Adipocyte (in vitro differentiated cells): ENCODE measurements at regions not wholly inside any gene's neighbourhood (a gene's known extent, or its start where the extent isn't known, plus 50 kb on each side); places are given as distances from the start of the nearest gene placed in this dataset.

Experiments used
- DNase-seq: peaks from one replicate; pipeline ENCODE4 v3.0.0-alpha.2; 2015; ENCODE audit warnings: low read depth
- H3K27me3 ChIP-seq: replicated peaks from 2 replicates; pipeline ENCODE4 v1.7.0; 2013; ENCODE audit warnings: mild to moderate bottlenecking, low read length, moderate library complexity; ENCODE audit not compliant: control insufficient read depth, insufficient read depth
- H3K36me3 ChIP-seq: 2 replicates; pipeline ENCODE4 v1.7.0; 2013; ENCODE audit warnings: low read length, mild to moderate bottlenecking, moderate library complexity; ENCODE audit not compliant: control insufficient read depth, insufficient read depth, severe bottlenecking
- H3K4me1 ChIP-seq: 2 replicates; pipeline ENCODE4 v1.7.0; 2013; ENCODE audit warnings: mild to moderate bottlenecking, low read length, moderate library complexity; ENCODE audit not compliant: control insufficient read depth, insufficient read depth
- H3K4me3 ChIP-seq: 2 replicates; pipeline ENCODE4 v1.7.0; 2013; ENCODE audit warnings: mild to moderate bottlenecking, low read length, moderate library complexity
- H3K9ac ChIP-seq: 2 replicates; pipeline ENCODE4 v1.7.0; 2013; ENCODE audit warnings: mild to moderate bottlenecking, low read length, moderate library complexity
- H3K9me3 ChIP-seq: 2 replicates; pipeline ENCODE4 v1.7.0; 2013; ENCODE audit warnings: mild to moderate bottlenecking, low read length, moderate library complexity; ENCODE audit not compliant: control insufficient read depth

DNA sequence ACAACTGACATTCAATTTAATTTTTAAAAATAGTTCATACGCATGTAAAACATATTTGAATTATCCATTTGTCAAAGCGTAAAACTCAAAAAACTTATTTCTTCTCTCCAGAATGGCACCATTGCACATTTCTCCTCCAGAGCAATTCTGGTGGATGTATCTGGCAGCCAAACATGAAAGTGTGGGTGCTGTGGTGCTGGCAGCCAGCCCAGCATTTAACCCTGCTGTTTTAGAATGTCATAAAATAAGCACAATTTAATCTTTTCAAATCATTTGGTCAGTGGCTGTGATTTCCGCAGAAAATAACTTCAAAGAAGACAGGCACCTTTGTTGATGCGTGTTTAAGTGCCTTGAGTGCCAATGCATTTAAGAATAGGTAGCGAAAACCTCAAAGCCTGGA lies 302.7 kb upstream of the MEOX2 start:
- H3K4me1 ChIP-seq = no peaks in the 10 kb centered on the region
- no peaks in the 10 kb centered on the region for H3K27me3 ChIP-seq
- H3K9ac ChIP-seq = no peak overlapping the region
- no peak overlapping the region for H3K4me3 ChIP-seq
- no peaks in the 10 kb centered on the region for H3K36me3 ChIP-seq
- H3K9me3 ChIP-seq = peaks cover 2% of the 10 kb centered on the region
- no peak for DNase-seq

DNA sequence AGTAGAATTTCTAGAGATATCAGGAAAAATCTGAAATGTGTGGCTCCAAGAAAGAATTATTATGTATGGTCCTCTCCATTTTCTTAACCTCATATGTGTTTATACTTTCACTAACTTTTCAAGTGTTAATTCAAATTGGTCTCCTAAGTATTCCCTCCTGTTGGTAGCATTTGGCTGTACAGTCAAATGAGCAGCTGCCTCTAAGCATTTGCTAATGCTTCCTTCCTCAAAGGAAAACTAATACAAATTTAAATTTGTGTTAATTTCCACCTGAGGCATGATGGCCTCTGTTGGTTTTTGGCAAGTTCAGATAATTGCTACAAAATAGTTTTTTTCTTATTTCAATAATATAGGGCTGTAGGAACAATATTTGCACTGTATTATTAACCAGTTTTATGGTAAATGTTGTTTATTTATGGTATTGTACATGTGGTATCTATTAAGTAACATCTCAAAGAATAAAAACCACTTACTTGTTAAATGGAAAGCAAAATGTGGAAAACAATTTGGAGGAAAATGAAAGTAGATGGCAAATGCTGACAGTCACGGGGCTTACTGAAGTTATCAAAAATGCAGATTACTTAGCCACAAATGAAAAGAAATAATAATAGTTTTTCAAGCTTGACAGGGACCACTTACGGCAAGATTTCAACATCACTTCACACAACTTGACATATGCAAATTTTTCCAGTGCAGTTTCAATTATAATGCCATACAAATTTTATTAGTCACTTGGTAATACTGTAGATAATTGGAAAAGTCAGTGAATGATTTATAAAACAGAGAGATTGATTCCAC lies 299.3 kb upstream of the MEOX2 start:
- no peak for DNase-seq
- no peak overlapping the region for H3K9ac ChIP-seq
- no peaks in the 10 kb centered on the region for H3K9me3 ChIP-seq
- no peaks in the 10 kb centered on the region for H3K36me3 ChIP-seq
- no peaks in the 10 kb centered on the region for H3K4me1 ChIP-seq
- peak overlapping the region; percentile 57 for H3K4me3 ChIP-seq
- no peaks in the 10 kb centered on the region for H3K27me3 ChIP-seq

DNA sequence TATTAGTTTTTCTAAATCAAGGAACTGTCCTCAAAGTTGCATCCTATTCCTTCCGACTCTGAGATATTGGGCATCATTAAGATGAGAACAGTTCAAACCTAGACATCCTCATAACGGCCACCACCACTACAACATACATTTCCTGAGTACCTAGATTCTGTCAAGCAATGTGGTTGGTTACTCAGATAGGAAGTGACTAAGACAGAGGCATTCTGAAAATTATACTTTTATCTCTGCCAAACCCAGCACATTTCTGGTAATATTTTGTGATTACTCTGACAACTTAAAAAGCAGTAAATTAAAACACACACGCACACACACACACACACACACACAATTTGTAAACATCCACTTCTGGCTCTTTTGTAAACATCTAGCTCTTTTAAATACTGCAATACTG lies 291.2 kb upstream of the MEOX2 start:
- no peak overlapping the region for H3K4me3 ChIP-seq
- no peak overlapping the region for H3K9ac ChIP-seq
- no peaks in the 10 kb centered on the region for H3K9me3 ChIP-seq
- H3K4me1 ChIP-seq = peaks cover 5% of the 10 kb centered on the region
- no peaks in the 10 kb centered on the region for H3K27me3 ChIP-seq
- H3K36me3 ChIP-seq = no peaks in the 10 kb centered on the region
- DNase-seq = peak; percentile 3

DNA sequence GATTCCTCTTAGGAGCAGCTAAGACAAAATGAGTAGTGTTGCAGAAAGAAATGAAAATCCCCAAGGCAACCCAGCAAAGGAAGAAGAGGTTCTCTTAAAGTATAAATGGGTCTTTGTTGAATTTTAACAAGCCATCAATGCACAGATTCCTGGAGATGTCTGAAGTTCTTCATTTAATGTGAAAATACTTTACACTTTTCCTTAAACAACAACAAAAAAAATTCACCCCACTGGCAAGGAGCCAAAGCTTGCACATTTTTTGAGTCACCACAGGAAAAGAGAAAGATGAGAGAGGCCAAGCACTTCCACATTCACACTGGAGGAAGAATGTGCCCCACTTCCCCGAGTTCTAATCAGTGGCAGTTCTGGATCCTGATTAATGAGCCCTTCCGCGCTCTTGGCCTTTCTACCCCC lies 286.4 kb upstream of the MEOX2 start:
- Histone ChIP-seq H3K9me3 (no peaks in the 10 kb centered on the region), H3K9ac (no peak overlapping the region), H3K27me3 (no peaks in the 10 kb centered on the region), H3K4me3 (no peak overlapping the region), H3K4me1 (peaks cover 7% of the 10 kb centered on the region), H3K36me3 (no peaks in the 10 kb centered on the region)
- peak; percentile 19 for DNase-seq

DNA sequence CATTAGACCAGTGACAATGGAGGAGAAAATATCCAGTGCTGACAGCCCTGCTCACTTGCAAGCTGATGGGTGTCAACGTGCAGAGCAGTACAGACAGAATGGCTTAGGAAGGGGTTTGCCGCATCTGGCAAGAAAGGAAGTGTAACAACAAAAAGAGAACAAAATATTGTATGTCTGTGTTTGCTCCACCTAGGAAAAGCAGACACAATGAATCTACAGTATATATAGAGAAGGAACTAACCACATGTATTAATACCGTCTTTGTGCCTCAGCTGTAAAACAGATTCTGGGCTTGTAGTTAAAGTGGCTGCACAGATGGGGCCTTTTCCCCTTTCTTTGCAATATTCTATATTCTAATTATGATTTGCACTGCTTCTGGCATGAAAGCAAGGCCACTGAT lies 281.1 kb upstream of the MEOX2 start:
- DNase-seq = no peak
- Histone ChIP-seq H3K4me3 (no peak overlapping the region), H3K4me1 (peaks cover under 1% of the 10 kb centered on the region), H3K36me3 (no peaks in the 10 kb centered on the region), H3K27me3 (no peaks in the 10 kb centered on the region), H3K9ac (no peak overlapping the region), H3K9me3 (no peaks in the 10 kb centered on the region)

DNA sequence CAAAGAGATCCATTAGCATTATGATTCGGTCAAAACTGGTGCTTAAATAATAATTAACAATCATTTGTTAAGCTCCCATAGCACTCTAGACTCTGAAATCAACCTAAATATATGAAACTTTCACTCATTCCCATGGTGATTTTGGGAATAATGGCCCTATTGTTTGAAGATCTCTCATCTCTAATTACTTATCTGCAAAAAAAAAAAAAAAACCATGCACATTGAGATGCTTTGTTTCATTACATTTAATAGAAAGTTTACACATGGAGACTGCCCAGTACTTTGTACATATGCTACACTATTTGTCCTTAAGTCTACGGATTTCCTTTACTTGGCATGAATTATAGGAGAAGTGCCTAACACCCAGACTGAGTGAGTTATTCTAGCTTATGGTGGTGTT lies 280.6 kb upstream of the MEOX2 start:
- H3K27me3 ChIP-seq = no peaks in the 10 kb centered on the region
- H3K9me3 ChIP-seq = no peaks in the 10 kb centered on the region
- no peak overlapping the region for H3K4me3 ChIP-seq
- no peak overlapping the region for H3K9ac ChIP-seq
- no peaks in the 10 kb centered on the region for H3K4me1 ChIP-seq
- no peak for DNase-seq
- no peaks in the 10 kb centered on the region for H3K36me3 ChIP-seq

DNA sequence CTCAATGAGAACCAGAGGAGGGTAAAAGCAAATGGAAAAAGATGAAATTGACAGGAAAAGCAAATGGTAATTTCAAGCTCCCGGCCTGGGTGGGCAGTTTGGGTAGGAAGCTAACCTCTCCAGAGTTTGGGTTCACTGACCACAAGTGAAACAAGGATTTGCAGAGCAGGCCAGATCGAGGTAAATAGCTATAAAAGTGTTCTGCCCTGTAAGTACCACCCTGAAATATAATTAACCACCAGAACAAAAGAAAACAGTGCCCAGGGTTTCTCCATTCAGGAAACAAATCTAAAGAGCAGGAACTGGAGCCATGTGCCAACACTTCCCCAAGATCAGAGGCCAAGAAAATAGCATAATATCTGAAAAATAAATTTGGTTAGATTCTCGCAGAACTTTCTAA lies 276.7 kb upstream of the MEOX2 start:
- no peaks in the 10 kb centered on the region for H3K36me3 ChIP-seq
- H3K4me3 ChIP-seq = no peak overlapping the region
- H3K9me3 ChIP-seq = no peaks in the 10 kb centered on the region
- no peaks in the 10 kb centered on the region for H3K4me1 ChIP-seq
- no peak overlapping the region for H3K9ac ChIP-seq
- no peak for DNase-seq
- H3K27me3 ChIP-seq = no peaks in the 10 kb centered on the region

DNA sequence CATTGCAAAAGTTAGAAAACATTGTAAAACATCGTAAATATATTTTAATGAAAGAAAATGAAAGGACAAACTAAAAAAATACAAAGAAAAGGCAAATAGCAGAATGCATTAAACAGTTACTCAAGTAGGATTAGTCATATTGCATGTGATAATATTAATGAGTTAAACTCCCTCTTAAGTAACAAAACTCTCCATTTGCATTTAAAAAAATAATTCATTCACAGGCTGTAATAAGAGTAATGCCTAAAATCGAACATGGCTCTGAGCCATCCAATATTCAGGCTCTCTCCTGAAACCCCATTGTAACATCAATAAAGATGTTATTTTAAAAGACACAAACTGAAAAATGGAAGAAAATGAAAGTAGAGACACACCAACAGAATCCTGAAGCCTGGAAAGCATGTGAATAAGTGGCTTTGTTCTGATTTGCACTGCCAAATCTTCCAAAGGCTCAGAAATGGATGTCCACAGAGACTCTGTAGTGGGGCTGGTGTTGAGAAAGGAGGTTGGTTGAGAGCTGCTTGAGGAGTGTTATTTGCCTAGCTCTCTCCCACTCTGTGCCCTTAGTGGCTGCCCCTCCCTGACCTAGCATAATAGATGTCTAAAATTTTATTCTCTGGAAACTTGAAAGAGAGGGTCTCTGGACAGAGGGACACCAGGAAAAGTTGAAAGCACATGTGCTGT lies 268.3 kb upstream of the MEOX2 start:
- no peak for DNase-seq
- Histone ChIP-seq H3K4me3 (peak overlapping the region; percentile 65), H3K9ac (no peak overlapping the region), H3K36me3 (no peaks in the 10 kb centered on the region), H3K9me3 (no peaks in the 10 kb centered on the region), H3K27me3 (no peaks in the 10 kb centered on the region), H3K4me1 (peaks cover 5% of the 10 kb centered on the region)

DNA sequence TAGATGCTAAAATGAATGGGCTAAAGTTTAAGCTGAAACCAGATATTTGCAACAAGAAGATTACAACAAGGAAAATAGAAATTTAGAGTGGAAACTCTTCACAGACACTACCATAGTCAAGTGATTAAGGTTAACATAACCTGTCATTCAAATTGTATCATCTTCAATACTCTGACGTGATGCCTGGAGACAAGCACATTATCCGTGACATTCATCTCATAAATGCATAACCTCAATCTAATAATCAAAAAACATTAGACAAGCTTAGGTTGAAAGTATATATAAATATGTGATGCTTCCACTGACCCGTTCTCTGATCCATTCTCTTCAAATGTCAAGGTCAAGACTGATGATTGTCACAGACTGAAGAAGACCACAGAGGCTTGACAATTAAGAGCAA lies 263.8 kb upstream of the MEOX2 start:
- Histone ChIP-seq H3K9ac (no peak overlapping the region), H3K4me1 (peaks cover 5% of the 10 kb centered on the region), H3K36me3 (no peaks in the 10 kb centered on the region), H3K9me3 (no peaks in the 10 kb centered on the region), H3K27me3 (no peaks in the 10 kb centered on the region), H3K4me3 (no peak overlapping the region)
- DNase-seq = no peak

DNA sequence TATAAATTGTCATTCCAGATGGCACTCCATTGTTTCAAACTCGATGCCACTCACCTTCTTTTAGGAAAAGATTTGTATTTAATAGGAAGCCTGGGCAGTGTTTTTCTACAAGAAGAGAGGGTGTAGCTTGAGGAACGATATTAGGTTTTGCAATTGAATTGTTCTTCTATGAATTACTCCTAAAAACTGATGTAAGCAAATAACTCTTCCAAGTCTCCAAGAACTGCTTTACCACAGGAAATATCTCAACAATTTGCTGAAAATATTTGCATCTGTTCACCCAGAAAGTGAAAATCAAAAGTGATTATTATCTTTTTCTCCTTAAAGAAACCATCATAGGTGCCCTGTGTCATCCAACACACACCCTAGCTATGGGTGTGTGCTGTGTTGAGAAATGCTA lies 261.3 kb upstream of the MEOX2 start:
- DNase-seq = peak; percentile 54

DNA sequence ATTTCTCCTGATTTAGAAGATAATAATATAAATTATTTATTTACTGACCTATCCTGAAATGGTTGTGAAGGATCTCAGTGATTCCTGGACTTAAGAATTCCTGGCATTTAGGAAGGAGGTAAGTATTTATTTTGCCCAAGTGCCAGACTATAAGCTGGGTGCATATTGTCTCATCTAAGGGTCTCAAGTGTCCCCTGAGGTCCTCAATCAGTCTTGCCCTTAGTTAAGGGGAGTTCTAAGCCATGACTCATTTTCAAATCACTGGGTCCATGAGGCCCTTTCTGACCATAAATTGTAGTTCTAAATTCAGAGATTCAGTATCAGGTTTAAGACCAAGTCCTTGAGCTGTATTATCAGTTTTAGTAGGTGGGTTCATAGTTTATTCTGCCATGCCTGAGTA lies 251.6 kb upstream of the MEOX2 start:
- H3K4me1 ChIP-seq = no peaks in the 10 kb centered on the region
- peak; percentile 7 for DNase-seq
- H3K9me3 ChIP-seq = no peaks in the 10 kb centered on the region
- no peak overlapping the region for H3K9ac ChIP-seq
- H3K27me3 ChIP-seq = no peaks in the 10 kb centered on the region
- no peaks in the 10 kb centered on the region for H3K36me3 ChIP-seq
- H3K4me3 ChIP-seq = no peak overlapping the region

More for the DNA sequence above, 261.3 kb upstream of the MEOX2 start:
- H3K9me3 ChIP-seq = no peaks in the 10 kb centered on the region
- no peak overlapping the region for H3K9ac ChIP-seq
- H3K4me1 ChIP-seq = no peaks in the 10 kb centered on the region
- no peak overlapping the region for H3K4me3 ChIP-seq
- no peaks in the 10 kb centered on the region for H3K36me3 ChIP-seq
- no peaks in the 10 kb centered on the region for H3K27me3 ChIP-seq
